ENCODE measurements at regions not wholly inside any gene's neighbourhood (a gene's known extent, or its start where the extent isn't known, plus 50 kb on each side); places are given as distances from the start of the nearest gene placed in this dataset.

DNA sequence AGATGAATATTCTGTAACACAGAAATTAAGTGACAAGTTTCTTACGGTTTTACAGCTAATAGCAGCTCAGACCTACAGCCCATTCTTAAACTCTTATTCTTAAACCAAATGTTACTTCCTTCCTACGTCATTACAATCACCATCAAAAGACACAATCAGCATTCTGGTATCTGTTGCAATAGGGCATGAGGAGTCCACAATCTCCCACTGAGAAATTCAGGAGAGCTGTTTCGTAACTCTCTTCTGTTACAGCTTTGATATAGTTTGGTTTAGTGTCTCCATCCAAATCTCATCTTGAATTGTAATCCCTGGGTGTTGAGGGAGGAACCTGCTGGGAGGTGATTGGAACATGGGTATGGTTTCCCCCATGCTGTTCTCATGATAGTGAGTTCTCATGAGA, 163.4 kb downstream of the GAS1 start:
- DNase-seq (ENCODE audit: low spot score) (no peak), ATAC-seq (ENCODE audit: low FRiP score) (peak; percentile 74)
- TF ChIP-seq, protein P1, sequence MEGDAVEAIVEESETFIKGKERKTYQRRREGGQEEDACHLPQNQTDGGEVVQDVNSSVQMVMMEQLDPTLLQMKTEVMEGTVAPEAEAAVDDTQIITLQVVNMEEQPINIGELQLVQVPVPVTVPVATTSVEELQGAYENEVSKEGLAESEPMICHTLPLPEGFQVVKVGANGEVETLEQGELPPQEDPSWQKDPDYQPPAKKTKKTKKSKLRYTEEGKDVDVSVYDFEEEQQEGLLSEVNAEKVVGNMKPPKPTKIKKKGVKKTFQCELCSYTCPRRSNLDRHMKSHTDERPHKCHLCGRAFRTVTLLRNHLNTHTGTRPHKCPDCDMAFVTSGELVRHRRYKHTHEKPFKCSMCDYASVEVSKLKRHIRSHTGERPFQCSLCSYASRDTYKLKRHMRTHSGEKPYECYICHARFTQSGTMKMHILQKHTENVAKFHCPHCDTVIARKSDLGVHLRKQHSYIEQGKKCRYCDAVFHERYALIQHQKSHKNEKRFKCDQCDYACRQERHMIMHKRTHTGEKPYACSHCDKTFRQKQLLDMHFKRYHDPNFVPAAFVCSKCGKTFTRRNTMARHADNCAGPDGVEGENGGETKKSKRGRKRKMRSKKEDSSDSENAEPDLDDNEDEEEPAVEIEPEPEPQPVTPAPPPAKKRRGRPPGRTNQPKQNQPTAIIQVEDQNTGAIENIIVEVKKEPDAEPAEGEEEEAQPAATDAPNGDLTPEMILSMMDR (IDR thresholded peaks at IDR 0.05) = no peak

DNA sequence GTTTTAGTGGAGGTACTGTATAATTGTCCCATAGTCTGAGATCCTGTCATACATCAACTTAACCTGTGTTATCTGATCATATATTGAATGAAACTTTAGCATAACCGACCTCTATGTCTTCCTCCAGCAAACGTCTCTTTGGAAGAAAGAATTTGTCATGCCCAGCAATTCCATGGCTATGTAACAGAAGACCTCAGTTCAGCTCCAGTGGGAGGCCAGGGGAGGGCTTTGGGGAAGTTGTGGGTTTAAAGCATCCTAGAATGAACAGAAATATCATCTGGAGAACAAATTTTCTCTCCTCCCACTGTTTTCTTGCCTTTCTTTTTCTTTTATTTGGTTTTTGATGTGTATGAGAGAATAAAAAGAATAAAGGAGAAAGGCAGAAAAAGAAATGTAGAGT, 164.5 kb downstream of the GAS1 start:
- no peak for DNase-seq (ENCODE audit: low spot score)
- TF ChIP-seq, protein P1 (IDR thresholded peaks at IDR 0.05) = no peak
- no peak for ATAC-seq (ENCODE audit: low FRiP score)

DNA sequence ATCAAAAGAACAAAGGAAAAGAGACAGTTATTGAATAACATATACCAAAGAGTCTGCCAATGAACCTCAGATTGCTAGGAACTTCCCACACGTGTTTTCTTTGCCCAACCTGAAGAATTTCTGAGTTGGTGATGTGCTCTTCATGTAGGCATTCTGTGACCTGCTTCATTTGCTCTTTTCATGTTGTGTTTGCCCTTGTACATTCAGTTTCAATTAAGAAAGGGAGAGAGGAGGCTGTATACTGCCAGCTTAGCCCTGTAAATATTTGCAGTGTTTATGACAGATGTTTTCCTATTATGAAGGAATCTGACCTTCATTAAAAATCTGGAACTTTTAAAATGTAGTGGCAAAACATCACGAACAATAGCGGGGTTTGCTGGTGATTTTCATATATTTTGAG, 168.5 kb downstream of the GAS1 start:
- ATAC-seq (ENCODE audit: low FRiP score) = no peak
- TF ChIP-seq, protein P1 (IDR thresholded peaks at IDR 0.05) = no peak

DNA sequence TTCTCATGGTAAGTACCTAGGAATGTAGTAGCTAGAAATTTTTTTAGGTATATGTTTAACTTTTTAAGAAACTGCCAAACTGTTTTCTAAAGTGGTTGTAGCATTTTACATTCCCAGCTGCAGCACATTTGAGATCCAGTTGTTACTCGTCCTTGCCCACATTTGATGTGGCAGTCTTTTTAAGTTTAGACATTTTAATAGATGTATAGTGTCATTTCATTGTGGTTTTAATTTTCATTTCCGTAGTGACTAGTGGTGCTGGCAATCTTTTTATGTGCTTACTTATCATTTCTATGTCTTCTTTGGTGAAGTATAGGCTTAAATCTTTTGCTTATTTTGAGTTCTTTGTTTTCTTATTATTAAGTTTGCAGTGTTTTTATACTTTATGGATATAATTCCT, 171.6 kb downstream of the GAS1 start:
- TF ChIP-seq, protein P1 (IDR thresholded peaks at IDR 0.05) = no peak
- no peak for DNase-seq (ENCODE audit: low spot score)
- no peak for ATAC-seq (ENCODE audit: low FRiP score)

More for the DNA sequence above, 168.5 kb downstream of the GAS1 start:
- DNase-seq (ENCODE audit: low spot score) = no peak

DNA sequence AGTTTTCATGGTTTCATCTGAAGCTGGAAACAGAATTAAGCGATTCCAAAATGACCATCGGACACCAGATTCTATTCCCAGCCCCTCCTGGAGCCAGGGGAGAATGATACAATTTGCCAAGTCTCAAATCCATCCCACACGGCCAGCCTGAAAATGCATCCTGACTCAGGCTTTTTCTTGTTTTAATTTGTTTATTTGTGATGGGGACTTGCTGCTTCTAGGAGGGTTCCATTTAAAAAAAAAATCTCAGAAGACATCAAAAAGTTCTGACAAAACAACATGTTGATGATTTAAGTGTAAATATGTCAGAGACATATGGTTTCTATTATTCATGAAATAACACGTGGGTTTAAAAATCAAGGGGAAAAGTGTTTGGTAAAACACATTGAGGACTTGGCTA, 173.2 kb downstream of the GAS1 start:
- TF ChIP-seq, protein P1 (IDR thresholded peaks at IDR 0.05) = no peak
- DNase-seq (ENCODE audit: low spot score) = no peak
- ATAC-seq (ENCODE audit: low FRiP score) = no peak

DNA sequence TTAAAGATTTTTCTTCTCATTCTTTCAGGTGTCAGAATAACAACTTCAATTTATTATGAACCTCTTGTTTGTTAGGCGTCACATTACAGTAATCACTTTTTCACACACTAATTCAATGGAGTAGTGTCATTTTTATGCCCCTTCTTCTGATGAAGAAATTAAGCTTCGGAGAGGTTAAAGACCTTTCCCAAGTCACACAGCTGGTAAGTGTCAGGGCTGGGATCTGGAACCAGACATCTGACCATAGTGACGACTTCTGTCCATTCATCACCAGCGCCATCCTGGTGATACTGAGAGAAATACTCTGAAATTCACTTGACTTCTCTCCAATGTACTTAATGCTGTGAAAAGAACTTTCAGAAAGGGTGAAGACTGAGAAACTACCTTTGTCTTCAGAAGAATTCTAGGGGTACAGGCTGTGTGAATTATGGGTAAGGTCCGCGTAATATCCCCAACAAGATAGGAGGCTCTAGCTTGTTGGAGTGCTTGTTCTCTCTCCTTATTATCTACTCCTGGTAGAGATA, 173.8 kb downstream of the GAS1 start:
- ATAC-seq (ENCODE audit: low FRiP score) (no peak), DNase-seq (ENCODE audit: low spot score) (no peak)
- TF ChIP-seq, protein P1 (IDR thresholded peaks at IDR 0.05) = no peak

DNA sequence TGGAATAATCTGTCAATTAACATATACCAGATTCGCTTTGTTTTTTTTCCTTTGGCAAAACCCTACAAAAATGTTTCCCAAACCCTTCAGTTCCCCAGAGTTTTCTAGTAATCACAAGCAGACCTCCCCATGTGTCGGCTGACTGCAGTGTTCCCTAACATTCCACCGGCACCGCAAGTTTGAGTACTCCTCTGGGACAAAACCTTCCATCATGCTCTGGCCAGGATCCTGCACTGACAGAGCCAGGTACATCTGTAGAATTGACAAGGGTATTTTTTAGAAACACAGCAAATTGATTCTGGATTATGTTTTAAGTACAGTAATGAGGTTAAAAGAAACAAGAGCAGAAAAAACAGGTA, 174.7 kb downstream of the GAS1 start:
- ATAC-seq (ENCODE audit: low FRiP score) = no peak

More for the DNA sequence above, 174.7 kb downstream of the GAS1 start:
- no peak for DNase-seq (ENCODE audit: low spot score)
- TF ChIP-seq, protein P1 (IDR thresholded peaks at IDR 0.05) = no peak
